Activated CD4-positive, alpha-beta T cell treated with anti-CD3 and anti-CD28 coated beads for 4 hours (primary cell): ENCODE measurements at regions not wholly inside any gene's neighbourhood (a gene's known extent, or its start where the extent isn't known, plus 50 kb on each side); places are given as distances from the start of the nearest gene placed in this dataset.

Experiments
- DNase-seq, 2 donors: peaks; one replicate each; pipeline ENCODE4 v3.0.0-alpha.2; 2020

- DNase-seq: no peak
Measured at GRCh38 chr2:226618875-226619605, 180.6 kb downstream of the IRS1 start.

DNA sequence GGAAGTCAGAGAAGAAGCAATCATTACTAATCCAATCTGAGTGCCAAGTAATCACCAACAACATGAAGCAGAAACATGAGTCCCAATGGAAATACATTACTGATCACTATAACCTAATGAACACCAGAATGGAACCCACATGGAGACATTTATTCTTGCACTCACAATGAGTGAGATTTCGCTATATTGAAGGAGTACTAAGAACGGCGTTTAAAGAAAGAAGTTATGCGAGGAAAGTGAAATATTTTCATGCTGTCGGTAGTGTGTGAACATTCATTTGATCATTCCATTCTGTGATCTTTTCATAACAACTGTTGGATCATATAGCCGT, 181.1 kb downstream of the IRS1 start:
- DNase-seq: no peak

DNA sequence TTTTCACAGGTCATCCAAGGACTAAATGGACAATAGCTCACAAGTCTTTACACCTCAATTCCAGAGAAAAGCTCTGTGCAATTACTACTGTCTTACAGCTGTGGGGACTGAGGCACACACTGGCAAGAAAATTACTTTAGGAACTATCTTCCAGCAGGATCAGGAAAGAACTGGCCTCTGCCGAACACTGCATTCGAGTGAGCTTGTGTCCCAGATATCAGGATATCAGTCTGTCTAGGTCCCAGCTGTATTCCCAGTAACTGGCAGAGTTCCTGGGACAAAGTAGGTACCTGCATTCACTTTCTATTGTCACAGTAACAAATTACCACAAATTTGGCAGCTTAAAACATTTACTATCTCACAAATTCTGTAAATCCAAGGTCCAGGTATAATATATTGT, 183.7 kb downstream of the IRS1 start:
- DNase-seq: no peak

DNA sequence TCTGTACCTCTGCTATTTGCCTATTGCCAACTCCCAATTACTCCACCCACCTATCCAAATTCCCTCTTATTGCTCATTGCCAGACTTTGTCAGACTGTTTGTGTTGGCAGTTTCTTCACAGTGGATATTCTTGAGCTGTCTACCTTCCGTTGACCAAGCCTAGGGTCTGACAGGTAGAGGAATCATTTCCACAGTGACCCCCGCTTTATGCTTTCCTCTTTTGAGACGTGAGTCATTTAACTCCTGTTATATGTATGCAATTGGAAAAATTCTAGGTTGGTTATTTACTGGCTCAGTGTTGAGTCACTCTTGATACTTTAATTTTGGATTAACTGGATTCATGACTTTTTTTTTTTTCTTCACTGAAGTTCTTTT, 187.7 kb downstream of the IRS1 start:
- no peak for DNase-seq

DNA sequence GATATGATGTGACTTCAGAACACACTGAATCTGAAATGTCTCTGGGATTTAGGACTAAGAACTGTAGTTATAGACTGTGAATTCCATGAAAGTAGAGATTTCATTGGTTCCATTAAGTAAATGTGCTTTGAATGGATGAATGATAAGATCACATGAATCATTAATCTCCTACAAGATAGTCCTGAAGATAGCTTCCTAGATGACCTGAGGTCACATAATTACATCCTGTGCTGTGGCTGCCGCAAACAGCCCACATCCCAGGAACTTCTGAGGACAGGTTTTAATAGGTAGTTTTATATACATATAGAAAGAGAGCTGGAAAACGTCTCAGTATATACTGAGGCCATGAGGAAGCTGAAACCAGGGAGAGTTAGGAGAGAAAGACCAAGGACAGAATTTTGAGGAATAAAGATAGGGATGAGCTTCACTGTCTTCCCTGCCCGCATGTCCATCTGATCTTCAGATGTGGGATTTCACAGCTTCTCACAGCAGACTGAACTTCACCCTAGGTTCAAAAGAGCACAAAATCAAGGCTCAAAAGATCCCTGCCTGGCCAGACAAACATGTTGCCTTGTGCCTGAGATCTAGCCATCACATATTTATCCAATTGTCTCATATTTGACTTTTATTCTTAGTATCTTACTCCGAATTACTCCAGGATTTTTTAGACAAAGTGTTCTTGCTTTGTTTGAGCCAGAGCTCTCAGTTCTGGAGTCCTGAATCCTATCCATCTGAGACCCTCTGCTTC, 188.2 kb downstream of the IRS1 start:
- no peak for DNase-seq

DNA sequence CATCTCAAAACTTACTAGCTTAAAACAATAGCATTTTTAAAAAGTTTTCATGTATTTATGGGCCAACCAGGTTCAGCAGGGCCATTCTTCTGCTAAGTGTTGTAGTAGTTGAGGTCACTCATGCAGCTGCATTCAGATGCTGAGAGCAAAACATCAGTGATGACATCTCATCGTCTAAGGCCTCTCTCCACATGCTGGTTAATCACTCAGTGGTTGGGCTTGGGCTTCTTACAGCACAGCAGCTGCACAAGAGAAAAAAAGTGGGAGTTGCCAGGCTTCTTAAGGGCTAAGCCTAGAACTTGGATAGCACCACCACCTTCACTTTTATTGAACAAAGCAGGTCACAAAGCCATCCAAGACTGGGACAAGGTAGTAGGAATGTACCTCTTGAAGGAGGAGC, 190.3 kb downstream of the IRS1 start:
- no peak for DNase-seq

- no peak for DNase-seq
Measured at GRCh38 chr2:226608451-226608850, 191.2 kb downstream of the IRS1 start.

- no peak for DNase-seq
Measured at GRCh38 chr2:226607379-226607778, 192.2 kb downstream of the IRS1 start.

DNA sequence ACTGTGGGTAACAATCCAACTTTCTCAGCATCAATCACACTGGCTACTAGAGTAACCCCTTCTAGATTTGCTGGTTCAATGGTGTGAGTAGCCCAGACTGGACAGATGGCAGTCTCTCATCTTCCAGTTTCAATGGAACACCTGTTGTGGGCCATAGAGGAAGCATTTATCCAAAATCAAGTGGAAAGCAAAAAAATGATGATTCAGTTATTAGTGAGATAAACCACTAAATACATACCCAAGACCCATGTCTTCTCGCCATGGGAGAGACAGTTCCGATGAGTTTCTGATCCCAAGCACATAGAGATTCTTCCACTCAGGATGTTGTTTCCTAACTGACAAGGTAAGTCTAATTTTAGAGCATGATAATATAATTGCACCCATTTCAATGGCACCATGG, 194.0 kb downstream of the IRS1 start:
- DNase-seq: no peak

DNA sequence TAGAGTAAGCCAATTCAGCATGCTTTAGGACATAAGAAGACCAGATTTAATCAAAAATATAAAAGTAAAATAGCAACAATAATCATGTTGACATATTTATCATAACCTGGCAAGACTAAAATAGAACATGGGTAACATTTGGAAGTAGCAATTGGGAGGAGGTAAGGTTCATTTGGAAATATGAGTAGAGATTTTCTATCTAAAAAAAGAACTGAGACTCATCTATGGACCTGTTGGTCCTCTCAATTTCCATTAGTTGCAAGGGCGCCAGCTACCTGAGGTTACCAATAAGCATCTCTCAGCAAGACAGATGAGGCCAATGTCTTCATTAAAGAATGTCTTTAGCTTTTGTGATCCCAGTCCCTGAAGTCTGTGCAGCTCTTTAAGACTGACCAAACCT, 196.0 kb downstream of the IRS1 start:
- no peak for DNase-seq

DNA sequence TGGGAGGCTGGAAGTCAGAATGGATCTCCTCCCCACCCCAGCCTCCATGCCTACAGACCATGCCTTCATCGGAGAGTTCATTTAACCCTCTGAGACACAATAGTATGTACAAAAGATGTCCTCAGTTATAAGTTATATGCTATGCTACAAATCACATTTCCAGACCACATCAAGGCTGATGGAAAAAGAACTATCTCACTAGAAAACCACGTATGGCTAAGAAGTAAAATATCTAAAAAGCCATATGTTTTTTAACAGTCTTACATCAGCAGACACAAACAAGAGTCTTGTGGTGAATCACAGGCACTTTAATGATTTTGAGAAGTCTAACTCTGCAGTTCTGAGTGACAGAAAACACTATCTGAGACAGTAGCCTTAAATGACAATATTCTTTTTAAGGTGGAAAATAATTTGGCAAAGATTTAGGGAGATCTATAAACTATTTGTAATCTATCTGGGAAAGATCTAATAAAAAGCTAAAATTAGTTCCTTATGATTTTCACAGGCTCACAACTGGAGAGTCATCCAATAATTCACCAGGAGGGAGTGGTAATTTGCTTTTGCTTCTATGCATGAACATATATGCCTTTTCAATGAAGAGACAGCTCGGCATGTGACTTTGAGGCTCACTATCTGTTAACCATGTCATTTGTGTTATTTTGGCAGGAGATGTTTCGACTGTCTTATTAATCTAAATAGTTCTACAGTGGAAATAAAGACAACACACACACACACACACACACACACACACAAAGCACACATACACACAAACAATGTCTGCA, 197.5 kb downstream of the IRS1 start:
- no peak for DNase-seq

- DNase-seq: no peak
Measured at GRCh38 chr2:226600802-226601201, 198.8 kb downstream of the IRS1 start.

DNA sequence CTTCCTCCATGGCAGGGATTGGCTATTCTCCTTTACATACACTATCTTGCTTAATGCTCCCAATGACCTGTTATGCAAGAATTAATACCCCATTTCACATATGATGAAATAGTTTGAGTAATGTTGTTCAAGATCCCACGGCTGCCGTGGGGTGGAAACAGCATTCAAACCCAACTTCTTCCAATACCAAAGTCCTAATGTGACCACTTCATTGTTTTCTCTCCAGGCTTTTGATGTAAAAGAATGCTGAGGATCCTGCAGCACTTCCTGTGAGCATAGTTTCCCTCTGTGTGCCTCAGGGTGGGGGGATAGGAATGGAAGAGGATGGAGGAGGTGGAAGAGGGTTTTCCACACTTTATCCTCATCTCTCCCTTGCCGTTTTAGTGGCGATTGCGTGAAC, 199.4 kb downstream of the IRS1 start:
- no peak for DNase-seq

DNA sequence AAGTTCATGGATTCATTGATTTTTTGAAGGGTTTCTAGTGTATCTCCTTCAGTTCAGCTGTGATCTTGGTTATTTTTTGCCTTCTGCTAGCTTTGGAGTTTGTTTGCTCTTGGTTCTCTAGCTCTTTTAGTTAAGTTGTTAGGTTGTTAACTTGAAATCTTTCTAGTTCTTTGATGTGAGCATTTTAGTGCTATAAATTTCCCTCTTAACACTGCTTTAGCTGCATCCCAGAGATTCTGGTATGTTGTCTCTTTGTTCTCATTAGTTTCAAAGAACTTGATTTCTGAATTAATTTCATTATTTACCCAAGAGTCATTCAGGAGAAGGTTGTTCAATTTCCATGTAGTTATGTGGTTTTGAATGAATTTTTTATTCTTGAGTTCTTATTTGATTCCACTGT, 210.6 kb downstream of the IRS1 start:
- no peak for DNase-seq

- DNase-seq: no peak
Measured at GRCh38 chr2:226585130-226585561, 214.5 kb downstream of the IRS1 start.

DNA sequence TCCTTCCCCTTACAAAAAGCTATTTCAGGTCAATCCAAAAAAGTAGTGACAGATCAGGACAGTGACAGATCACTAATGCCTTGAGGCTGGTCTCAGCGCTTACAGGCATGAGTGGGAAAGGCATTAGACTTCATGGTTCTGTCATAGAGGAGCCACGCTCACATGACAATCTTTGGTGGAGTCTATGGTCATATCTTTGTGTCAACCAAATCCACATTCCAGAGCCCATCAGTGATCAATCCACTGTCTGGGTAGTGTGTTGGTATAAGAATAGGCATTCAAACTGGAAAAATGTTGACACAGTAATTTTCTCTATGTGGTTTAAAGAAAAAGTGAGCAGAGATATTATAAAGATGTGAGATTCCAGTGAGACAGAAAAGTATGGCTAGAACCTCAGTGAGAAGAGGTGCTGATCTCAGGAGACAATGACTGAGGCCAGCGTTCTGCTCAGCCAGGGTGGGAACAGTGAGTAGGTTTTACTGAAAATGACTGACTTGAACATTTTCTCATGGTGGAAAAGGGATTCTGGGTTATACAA, 215.0 kb downstream of the IRS1 start:
- DNase-seq: no peak

DNA sequence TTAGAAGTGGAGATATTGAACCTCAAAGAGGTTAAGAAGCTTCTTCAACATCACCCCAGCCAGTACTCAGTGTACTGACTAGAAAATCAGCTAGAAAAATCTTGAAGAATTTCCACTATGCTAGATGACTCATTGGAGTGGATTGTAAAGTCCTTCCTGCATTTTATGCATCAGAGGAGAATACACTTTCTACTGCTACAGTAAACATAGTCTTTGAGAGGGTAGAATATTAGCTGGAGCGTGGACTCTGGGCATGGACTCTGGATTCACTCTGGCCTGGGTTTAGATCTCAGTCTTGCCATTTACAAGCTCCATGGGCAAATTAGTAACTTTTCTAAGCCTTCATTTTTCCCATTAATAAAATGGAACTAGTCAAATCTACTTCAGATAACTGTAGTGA, 215.9 kb downstream of the IRS1 start:
- DNase-seq: no peak

DNA sequence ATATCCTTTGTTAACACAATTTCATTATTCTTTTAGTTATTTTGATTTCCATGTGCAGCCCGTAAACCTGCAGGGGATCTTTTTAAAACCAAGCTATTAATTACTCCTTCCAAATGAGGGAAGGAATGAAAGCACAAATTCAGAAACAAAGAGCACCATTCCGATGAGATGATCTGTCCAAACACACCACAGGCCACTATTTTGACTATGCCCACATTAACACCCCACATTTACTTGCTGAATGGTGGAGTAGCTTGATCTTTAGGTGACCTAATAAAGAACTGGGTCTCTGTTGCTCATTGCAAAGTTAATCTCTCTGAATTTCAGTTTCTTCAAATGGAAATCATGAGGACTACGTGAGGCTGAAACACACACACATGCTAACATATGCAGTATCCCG, 218.0 kb downstream of the IRS1 start:
- no peak for DNase-seq

DNA sequence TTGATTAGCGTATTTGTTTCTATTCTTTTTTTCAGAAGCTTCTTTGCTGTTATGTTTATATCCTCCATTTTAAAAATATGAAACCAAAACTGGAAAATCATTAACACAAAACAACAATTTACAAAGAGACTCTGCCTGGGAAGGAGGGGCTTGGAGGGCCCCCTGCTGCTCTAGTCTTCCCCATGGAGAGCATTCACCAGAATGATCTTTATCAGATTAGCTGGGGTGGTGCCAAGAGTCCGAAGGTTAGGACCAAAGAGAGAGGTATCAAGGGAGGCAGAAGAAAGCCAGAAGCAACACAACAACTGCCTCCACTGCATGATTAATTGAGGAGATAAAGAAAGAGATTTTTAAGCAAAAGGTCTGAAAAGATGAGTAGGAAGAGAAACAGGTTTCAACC, 218.6 kb downstream of the IRS1 start:
- DNase-seq: no peak

- no peak for DNase-seq
Measured at GRCh38 chr2:226580403-226580802, 219.2 kb downstream of the IRS1 start.

DNA sequence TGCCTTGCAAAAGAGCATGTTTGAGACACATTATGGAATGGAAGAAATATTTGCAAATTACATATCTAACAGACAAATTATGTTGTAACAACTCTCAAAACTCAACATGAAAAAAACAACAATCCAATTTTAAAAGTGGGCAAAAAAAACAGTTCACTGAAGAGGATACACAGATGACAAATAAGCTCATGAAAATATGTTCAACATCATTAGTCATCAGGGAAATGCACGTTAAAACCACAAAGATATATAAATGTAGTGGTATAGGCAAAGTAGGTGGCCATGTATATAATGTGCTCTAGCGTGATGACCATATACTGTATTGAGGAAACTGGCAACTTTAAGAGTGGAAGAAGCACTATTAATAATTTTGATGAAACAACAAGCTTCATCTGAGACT, 220.1 kb downstream of the IRS1 start:
- DNase-seq: no peak

DNA sequence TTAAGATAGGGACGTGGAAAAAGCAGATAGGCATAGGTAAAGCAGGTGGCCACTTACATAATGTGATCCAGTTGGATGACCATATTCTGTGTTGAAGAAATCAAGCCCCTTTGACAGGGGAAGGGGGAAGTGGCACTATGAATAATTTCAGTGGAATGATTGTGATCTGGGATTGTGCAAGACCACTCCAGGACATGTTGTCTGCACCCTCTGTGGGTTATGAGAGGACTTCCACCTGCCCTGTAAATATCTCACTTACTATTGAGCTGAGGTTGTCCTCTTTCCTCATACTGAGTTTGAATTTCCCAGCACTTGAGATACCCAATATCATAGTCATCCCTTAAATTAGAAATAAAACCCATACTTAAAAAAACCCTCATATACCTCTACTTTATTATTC, 220.7 kb downstream of the IRS1 start:
- DNase-seq: no peak

GRCh38 chr2:226578373-226578772, 221.2 kb downstream of the IRS1 start:
- DNase-seq: no peak

DNA sequence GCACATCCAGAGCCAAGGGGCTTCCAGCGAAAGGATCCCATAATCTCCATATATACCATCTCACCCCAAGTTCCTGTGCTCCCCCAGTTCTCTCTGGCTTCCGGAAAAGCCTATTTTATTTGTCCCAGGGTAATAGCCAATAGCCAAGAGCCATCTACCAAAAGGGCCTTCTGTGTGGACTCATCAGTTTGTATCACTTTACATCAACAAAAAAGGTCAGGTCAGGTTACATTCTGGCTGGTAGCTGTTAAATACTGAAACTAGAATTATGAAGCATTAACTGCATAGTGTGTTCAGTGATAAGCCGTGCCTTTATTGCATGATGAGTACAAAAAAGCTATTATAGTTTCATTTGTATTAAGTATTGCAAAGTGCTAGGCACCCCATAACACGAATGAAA, 223.7 kb downstream of the IRS1 start:
- DNase-seq: no peak
